Activated naive CD8-positive, alpha-beta T cell treated with anti-CD3 and anti-CD28 coated beads, Interleukin-2, amount 10 ng/mL, durations not matched to agents 7 days and 5 days (primary cell): ENCODE measurements at regions not wholly inside any gene's neighbourhood (a gene's known extent, or its start where the extent isn't known, plus 50 kb on each side); places are given as distances from the start of the nearest gene placed in this dataset.
"Not testable (repeated sequence)": the region's sequence is repeated elsewhere in the genome, so short reads cannot be mapped to it uniquely, and the experiment has no call there.

ENCODE experiments used
- ATAC-seq: fragments of 150-1000 bp; cut with Tn5 transposase; one replicate; pipeline ENCODE4 v1.10.0; 2021; ENCODE audit warnings: low read depth, moderate library complexity
- POLR2A ChIA-PET: fragments of 350-600 bp; sonication (Branson Sonifier 250); formaldehyde crosslinking; loops from one replicate; lab custom pipeline; 2021; ENCODE audit warnings: antibody characterized with exemption; lab: Charles Lee
- DNase-seq: peaks from one replicate; pipeline ENCODE4 v3.0.0; 2021
- H3K27ac Mint-ChIP-seq: one replicate; pipeline ENCODE4 v1.8.0; 2022; ENCODE audit warnings: mild to moderate bottlenecking, mixed read lengths
- H3K27me3 Mint-ChIP-seq: one replicate; pipeline ENCODE4 v1.8.0; 2022; ENCODE audit warnings: mild to moderate bottlenecking, moderate library complexity, mixed read lengths
- H3K36me3 Mint-ChIP-seq: one replicate; pipeline ENCODE4 v1.8.0; 2021; ENCODE audit warnings: mild to moderate bottlenecking, mixed read lengths
- H3K4me1 Mint-ChIP-seq: one replicate; pipeline ENCODE4 v1.8.0; 2021; ENCODE audit warnings: mixed read lengths
- H3K4me3 Mint-ChIP-seq: one replicate; pipeline ENCODE4 v1.8.0; 2022; ENCODE audit warnings: mild to moderate bottlenecking, moderate library complexity, mixed read lengths
- H3K9me3 Mint-ChIP-seq: one replicate; pipeline ENCODE4 v1.8.0; 2021; ENCODE audit warnings: mixed read lengths

DNA sequence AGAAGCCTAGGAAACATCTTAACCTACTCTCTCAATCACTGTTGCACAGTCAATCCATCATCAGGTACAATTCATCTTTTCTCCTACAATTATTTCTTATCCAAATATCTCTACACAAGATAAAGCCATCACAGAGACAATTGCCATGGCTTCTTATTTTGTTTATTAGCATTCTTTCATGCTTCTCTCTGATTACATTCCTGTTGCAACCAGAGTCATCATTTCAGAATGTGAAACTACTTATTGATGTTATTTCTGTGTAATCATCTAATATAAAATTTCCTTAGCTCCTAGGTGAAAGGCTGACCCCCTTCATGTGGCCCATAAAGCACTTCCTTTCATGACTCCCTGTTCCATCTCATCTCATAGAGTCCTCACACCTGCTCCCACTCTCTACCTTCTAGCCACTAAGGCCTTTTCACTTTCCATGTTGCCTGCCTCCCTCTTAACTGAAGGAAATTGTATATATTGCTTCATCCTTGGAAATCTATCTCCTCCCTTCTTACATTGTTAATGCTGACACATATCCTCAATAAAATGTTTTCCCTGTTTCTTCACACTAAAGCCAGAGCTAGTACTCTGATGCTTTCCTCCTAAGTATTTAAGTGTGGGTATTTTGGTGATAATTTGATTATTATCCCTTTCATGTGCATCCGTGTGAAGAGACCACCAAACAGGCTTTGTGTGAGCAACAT, 829.9 kb downstream of the FAT4 start:
- POLR2A ChIA-PET, result no interaction called here
- Mint-ChIP-seq H3K4me3 (no peak overlapping the region), H3K36me3 (no peaks in the 10 kb centered on the region), H3K27me3 (no peaks in the 10 kb centered on the region), H3K4me1 (no peaks in the 10 kb centered on the region), H3K9me3 (peaks cover 4% of the 10 kb centered on the region), H3K27ac (no peak overlapping the region)
- no peak for ATAC-seq
- DNase-seq, result no peak

DNA sequence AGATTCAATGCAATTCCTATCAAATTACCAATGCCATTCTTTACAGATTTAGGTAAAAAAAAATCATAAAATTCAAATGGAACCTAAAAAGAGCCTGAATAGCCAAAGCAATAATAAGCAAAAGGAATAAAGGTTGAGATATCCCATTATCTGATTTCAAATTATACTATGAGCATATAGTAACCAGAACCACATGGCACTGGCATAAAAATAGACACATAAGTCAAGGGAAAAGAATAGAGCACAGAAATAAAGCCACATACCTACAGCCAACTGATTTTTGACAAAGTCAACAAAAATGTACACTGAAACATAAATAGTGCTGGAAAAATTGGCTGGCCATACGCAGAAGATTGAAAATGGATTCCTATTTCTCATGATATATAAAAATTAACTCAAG, 853.7 kb downstream of the FAT4 start:
- H3K4me3 Mint-ChIP-seq, result no peak overlapping the region
- POLR2A ChIA-PET, result no interaction called here
- peaks cover 2% of the 10 kb centered on the region for H3K9me3 Mint-ChIP-seq
- ATAC-seq (no peak), DNase-seq (no peak)
- no peaks in the 10 kb centered on the region for H3K36me3 Mint-ChIP-seq
- no peaks in the 10 kb centered on the region for H3K27me3 Mint-ChIP-seq
- H3K27ac Mint-ChIP-seq, result no peak overlapping the region
- no peaks in the 10 kb centered on the region for H3K4me1 Mint-ChIP-seq

DNA sequence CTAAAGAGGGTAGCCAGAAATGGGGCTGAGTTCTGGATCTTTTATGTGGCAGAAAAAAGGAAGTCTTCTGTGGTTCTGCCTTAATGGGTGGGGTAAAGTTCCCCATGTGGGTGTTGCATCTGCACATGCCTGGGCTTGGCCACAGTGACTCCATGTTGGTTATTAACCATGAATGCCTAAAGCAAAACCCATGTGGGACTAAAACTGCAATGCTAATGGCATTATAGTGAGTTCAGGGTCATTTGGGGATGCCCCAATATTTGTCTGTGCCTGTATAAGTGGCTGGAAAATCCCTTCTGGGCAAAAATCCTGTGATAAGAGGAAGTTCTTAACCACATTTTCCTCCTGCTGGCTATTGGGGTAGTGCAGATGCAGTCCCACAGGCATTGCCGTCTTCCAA, 857.4 kb downstream of the FAT4 start:
- no peak for DNase-seq
- Mint-ChIP-seq H3K36me3 (no peaks in the 10 kb centered on the region), H3K27ac (no peak overlapping the region), H3K9me3 (peaks cover 3% of the 10 kb centered on the region), H3K4me3 (no peak overlapping the region), H3K4me1 (no peaks in the 10 kb centered on the region), H3K27me3 (no peaks in the 10 kb centered on the region)
- POLR2A ChIA-PET, result no interaction called here
- no peak for ATAC-seq

DNA sequence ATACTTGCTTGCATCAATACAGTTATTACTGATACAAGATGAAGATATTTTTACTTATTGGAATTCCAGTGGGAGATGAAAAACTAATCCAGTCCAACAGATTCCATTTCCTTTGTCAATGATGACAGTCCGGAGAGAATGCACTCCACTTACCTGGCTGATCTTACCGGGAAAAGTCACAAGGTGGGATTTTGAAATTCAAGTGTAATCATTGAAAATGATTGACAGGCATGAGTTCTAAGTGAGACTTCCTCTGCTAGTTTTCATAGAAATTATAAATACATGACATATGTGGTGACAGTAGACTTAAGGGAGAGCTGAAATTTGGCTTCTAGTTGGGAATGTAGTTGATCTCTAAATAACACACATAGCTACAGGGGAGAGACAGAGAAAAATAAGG, 859.9 kb downstream of the FAT4 start:
- DNase-seq (no peak), ATAC-seq (no peak)
- H3K4me3 Mint-ChIP-seq, result no peak overlapping the region
- no peaks in the 10 kb centered on the region for H3K4me1 Mint-ChIP-seq
- POLR2A ChIA-PET, result no interaction called here
- H3K9me3 Mint-ChIP-seq, result peaks cover 3% of the 10 kb centered on the region
- no peak overlapping the region for H3K27ac Mint-ChIP-seq
- H3K36me3 Mint-ChIP-seq, result no peaks in the 10 kb centered on the region
- no peaks in the 10 kb centered on the region for H3K27me3 Mint-ChIP-seq

DNA sequence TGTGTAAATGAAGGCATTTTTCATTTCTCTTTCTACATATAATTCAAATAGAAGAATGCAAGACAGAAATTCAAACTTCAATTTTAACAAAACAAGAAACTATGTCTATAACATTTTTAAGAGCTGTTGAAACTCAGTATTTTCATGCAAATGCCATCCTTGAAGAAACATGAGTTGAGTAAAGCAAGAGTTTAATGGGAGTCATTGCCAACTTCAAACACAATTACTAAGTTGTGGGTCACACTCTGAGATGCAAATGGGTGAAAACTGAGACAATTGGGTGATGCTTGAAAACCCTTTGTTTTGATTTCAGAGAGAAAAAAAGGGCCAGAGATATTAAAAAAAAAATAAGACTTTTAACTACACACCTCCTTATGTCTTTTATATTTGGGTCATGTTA, 865.9 kb downstream of the FAT4 start:
- POLR2A ChIA-PET, result no interaction called here
- H3K27ac Mint-ChIP-seq, result no peak overlapping the region

DNA sequence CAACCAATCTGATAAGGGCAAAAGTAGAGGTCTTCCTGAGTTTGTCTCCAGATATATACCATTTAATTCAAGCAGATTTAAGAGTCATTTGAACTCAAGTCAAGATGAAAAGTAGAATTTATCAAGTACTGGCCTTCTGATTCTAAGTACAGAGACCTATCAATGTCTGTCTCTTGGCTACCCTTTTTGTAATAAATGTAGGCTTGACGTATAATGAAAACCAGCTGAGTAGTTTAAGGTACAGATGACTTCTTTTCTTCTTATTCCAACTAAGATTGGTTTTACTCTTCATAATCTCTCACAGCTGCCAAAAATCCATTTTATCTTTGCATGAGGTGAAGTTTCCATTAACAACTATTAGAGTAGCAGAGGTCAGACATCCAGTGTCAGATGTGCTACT, 867.6 kb downstream of the FAT4 start:
- Mint-ChIP-seq H3K27me3 (no peaks in the 10 kb centered on the region), H3K27ac (no peak overlapping the region), H3K4me1 (no peaks in the 10 kb centered on the region), H3K9me3 (no peaks in the 10 kb centered on the region), H3K36me3 (no peaks in the 10 kb centered on the region), H3K4me3 (no peak overlapping the region)
- DNase-seq (no peak), ATAC-seq (no peak)
- POLR2A ChIA-PET, result no interaction called here

More for the DNA sequence above, 865.9 kb downstream of the FAT4 start:
- Mint-ChIP-seq H3K4me1 (no peaks in the 10 kb centered on the region), H3K27me3 (no peaks in the 10 kb centered on the region), H3K36me3 (no peaks in the 10 kb centered on the region), H3K9me3 (no peaks in the 10 kb centered on the region), H3K4me3 (no peak overlapping the region)
- ATAC-seq (no peak), DNase-seq (no peak)

DNA sequence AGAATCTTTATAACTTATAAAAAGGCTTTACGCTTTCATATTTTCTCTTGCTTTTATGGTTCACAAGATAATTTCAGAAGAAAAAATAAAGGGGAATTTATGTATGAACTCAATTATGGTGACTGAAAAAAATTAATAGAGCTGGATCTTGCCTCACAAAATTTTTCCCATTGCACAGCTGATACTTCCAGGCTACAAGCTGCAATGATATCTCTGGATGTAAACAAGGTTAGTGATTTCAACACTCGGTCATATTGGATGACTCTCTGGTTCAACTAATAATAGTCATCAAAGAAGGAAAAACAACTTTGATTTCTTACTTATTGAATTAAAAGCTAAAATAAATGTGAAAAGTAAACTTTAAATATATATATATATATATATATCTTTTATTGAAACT, 868.0 kb downstream of the FAT4 start:
- POLR2A ChIA-PET, result no interaction called here
- no peak for DNase-seq
- no peak overlapping the region for H3K4me3 Mint-ChIP-seq
- no peak overlapping the region for H3K27ac Mint-ChIP-seq
- no peaks in the 10 kb centered on the region for H3K36me3 Mint-ChIP-seq
- no peaks in the 10 kb centered on the region for H3K4me1 Mint-ChIP-seq
- no peak for ATAC-seq
- no peaks in the 10 kb centered on the region for H3K27me3 Mint-ChIP-seq
- H3K9me3 Mint-ChIP-seq, result no peaks in the 10 kb centered on the region

DNA sequence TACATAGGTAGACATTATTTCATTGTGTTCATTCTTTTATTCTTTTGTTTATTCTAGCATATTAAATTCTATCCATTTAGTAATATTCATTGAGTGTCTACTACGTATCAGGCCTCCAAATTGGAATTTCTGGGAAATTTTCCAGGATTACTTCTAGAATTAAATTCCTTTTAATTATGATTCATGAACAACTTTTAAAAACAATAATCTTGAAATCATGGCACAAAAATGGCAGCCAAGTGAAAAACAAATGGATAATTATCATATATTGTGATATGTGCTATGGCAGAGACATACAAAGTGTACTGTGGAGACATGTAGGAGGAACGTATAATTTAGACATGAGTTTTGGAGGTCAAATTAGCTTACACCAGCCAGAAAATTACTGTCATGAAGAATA, 868.5 kb downstream of the FAT4 start:
- DNase-seq (no peak), ATAC-seq (no peak)
- POLR2A ChIA-PET, result no interaction called here
- no peaks in the 10 kb centered on the region for H3K27me3 Mint-ChIP-seq
- no peaks in the 10 kb centered on the region for H3K4me1 Mint-ChIP-seq
- no peaks in the 10 kb centered on the region for H3K9me3 Mint-ChIP-seq
- no peak overlapping the region for H3K4me3 Mint-ChIP-seq
- H3K27ac Mint-ChIP-seq, result no peak overlapping the region
- no peaks in the 10 kb centered on the region for H3K36me3 Mint-ChIP-seq

DNA sequence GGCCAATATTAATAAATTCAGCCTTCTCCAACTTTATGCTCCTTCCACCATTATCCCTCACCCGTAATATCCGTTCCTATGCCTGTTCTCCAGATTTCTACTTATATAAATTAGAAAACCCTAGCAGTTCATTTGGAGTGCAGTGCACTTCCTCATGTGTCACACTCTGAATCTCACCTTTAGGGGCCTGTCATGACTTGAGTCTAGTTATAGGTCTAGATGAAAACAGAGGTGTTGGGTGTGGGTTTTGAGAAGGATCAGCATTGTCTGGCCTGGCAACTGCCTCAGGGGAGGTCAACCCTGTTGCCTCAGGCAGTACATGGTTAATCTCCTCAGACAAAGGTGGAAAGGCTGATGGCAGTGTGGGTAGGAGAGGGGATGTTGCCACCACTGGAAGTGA, 876.8 kb downstream of the FAT4 start:
- peaks cover 3% of the 10 kb centered on the region for H3K9me3 Mint-ChIP-seq
- H3K27ac Mint-ChIP-seq, result no peak overlapping the region
- H3K36me3 Mint-ChIP-seq, result no peaks in the 10 kb centered on the region
- H3K4me1 Mint-ChIP-seq, result no peaks in the 10 kb centered on the region
- POLR2A ChIA-PET, result no interaction called here
- H3K4me3 Mint-ChIP-seq, result no peak overlapping the region
- H3K27me3 Mint-ChIP-seq, result no peaks in the 10 kb centered on the region
- ATAC-seq (no peak), DNase-seq (no peak)

DNA sequence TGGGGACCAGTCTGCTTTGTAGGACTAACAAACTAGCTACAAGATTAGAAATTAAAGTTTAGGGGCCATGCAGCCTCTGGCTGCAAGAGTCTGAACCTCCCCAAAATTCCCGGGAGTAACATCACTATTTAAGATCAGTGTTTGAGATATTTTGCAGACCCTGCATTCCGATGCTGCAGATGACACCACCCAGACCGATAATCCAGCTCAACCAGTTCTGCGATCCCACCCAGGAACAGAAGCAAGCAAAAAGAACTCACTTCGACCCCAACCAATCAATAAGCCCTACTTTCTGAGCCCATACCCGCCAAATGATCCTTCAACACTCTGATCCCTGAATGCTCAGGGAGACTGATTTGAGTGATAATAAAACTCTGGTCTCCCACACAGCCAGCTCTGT, 877.8 kb downstream of the FAT4 start:
- Mint-ChIP-seq H3K9me3 (peaks cover 3% of the 10 kb centered on the region), H3K27me3 (no peaks in the 10 kb centered on the region), H3K27ac (no peak overlapping the region), H3K4me3 (no peak overlapping the region), H3K4me1 (no peaks in the 10 kb centered on the region), H3K36me3 (no peaks in the 10 kb centered on the region)
- ATAC-seq, result no peak
- POLR2A ChIA-PET, result no interaction called here
- DNase-seq, result no peak

DNA sequence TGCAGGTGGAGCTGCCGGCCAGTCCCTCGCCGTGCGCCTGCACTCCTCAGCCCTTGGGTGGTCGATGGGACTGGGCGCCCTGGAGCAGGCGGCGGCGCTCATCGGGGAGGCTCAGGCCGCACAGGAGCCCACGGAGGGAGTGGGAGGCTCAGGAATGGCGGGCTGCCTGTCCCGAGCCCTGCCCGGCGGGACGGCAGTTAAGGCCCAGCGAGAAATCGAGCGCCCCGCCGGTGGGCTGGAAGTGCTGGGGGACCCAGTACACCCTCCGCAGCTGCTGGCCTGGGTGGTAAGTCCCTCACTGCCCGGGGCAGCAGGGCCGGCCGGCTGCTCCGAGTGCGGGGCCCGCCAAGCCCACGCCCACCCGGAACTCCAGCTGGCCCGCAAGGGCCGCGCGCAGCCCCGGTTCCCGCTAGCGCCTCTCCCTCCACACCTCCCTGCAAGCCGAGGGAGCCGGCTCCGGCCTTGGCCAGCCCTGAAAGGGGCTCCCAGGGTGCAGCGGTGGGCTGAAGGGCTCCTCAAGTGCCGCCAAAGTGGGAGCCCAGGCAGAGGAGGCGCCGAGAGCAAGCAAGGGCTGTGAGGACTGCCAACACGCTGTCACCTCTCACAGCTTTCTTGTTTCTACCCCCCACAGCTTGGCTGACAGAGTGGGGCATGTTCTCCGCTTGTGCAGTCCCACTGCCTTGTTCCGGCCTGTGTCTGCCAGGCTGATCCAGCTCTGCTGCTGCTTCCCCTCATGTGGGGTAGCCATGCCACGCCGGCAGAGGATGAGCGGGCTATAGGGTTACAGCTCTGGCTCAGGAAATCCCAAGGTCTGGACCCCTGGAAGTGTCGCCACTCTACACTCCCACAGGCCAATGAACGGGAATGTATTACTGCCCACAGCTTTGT, 886.7 kb downstream of the FAT4 start:
- H3K9me3 Mint-ChIP-seq, H3K27me3 Mint-ChIP-seq, H3K27ac Mint-ChIP-seq, H3K4me1 Mint-ChIP-seq, H3K4me3 Mint-ChIP-seq, ATAC-seq, H3K36me3 Mint-ChIP-seq, DNase-seq, POLR2A ChIA-PET: not testable (repeated sequence)

DNA sequence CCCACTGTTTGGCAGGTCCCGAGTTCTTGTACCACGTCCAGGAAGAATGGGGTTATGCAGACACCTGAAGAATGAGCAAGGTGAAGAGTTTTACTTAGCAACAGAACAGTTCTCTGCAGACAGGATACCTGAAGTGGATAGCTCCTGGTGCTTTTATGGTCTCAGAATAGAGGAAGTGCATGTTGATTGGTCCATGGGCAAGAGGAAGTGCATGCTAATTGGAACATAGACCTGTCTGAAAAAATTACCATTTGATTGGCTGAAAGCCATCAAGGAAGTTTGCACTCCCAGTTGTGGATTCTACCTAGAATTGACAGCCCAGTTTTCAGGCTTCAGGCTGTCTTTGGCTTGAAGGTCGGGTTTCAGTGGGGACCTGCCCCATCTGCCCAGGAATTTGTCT, 887.5 kb downstream of the FAT4 start:
- Mint-ChIP-seq H3K4me3 (no peak overlapping the region), H3K27me3 (no peaks in the 10 kb centered on the region), H3K9me3 (peaks cover 6% of the 10 kb centered on the region), H3K4me1 (no peaks in the 10 kb centered on the region), H3K36me3 (no peaks in the 10 kb centered on the region), H3K27ac (no peak overlapping the region)
- POLR2A ChIA-PET, result no interaction called here
- no peak for DNase-seq
- no peak for ATAC-seq

DNA sequence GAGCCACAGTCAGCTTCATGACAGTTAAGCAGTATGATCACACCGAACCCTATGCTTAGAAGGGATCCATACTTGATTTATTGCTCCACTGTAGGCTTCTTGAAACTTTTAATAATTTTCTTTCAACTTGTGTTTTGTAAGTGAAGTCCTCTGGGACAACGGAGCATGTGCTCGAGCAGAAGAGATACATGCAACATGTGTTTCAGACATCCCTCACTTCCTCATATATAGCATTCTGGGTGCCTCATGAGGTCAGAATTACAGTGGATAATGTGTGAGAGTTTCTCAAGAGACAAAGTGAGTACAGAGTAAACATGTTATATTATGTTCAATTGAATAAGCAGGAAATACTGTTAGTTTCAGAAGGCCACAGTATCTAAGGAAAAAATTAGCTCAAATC, 893.2 kb downstream of the FAT4 start:
- Mint-ChIP-seq H3K36me3 (no peaks in the 10 kb centered on the region), H3K4me3 (no peak overlapping the region), H3K9me3 (no peaks in the 10 kb centered on the region), H3K27me3 (no peaks in the 10 kb centered on the region), H3K4me1 (no peaks in the 10 kb centered on the region), H3K27ac (no peak overlapping the region)
- POLR2A ChIA-PET, result no interaction called here
- ATAC-seq, result no peak
- no peak for DNase-seq

DNA sequence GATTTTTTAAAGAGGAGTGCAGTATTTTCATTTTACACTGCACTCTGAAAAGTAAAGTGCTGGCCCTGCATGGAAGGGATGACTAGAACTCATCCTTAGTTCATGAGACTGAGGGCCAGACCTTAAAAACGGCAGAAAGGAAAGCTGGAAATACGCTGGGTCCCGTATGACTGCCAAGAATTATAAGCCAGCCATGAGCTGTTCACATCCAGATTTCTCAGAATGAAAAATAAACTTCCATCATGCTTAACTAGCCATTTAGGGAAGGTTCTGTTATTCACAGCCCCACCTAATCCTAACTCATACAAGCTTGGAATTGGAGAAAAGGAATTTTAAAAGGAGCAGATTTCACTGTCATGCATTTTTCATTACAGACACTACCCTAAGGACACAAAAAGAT, 894.4 kb downstream of the FAT4 start:
- H3K27me3 Mint-ChIP-seq, result no peaks in the 10 kb centered on the region
- POLR2A ChIA-PET, result no interaction called here
- H3K36me3 Mint-ChIP-seq, result no peaks in the 10 kb centered on the region
- no peaks in the 10 kb centered on the region for H3K9me3 Mint-ChIP-seq
- DNase-seq (no peak), ATAC-seq (no peak)
- no peaks in the 10 kb centered on the region for H3K4me1 Mint-ChIP-seq
- no peak overlapping the region for H3K27ac Mint-ChIP-seq
- H3K4me3 Mint-ChIP-seq, result no peak overlapping the region
